H1 (cell line): ENCODE measurements at regions not wholly inside any gene's neighbourhood (a gene's known extent, or its start where the extent isn't known, plus 50 kb on each side); places are given as distances from the start of the nearest gene placed in this dataset.

Experiments used
- EP300 ChIP-seq, 2 experiments: IDR thresholded peaks; 1 replicate in 1 of 2; 2 replicates in 1 of 2; pipeline ENCODE4 v1.6.1; 2011 to 2012; ENCODE audit warnings: low read depth in 2 of 2, low read length in 2 of 2, mild to moderate bottlenecking in 2 of 2, borderline replicate concordance in 1 of 2, inconsistent platforms in 1 of 2, moderate library complexity in 1 of 2
- EZH2 ChIP-seq: fragments of 200-600 bp; sonication (generic); IDR thresholded peaks from 2 replicates; pipeline ENCODE4 v1.7.1; 2012; ENCODE audit warnings: low read depth, mild to moderate bottlenecking, moderate library complexity, low read length, inconsistent platforms; ENCODE audit not compliant: severe bottlenecking
- SUZ12 ChIP-seq: fragments of 200-600 bp; sonication (generic); IDR thresholded peaks from 2 replicates; pipeline ENCODE4 v1.6.1; 2012; ENCODE audit warnings: mild to moderate bottlenecking, inconsistent platforms, low read length, moderate library complexity, mixed read lengths

GRCh38 chr3:165451371-165452070 lies 255.3 kb upstream of the SLITRK3 start:
- TF ChIP-seq EP300 (IDR thresholded peaks at IDR 0.05; ENCODE audit: borderline replicate concordance in 1 of 2, low read depth in 2 of 2, low read length in 2 of 2) (no peak), EZH2 (no peak), SUZ12 (no peak)
